GM10248 (cell line): ENCODE measurements at regions not wholly inside any gene's neighbourhood (a gene's known extent, or its start where the extent isn't known, plus 50 kb on each side); places are given as distances from the start of the nearest gene placed in this dataset.

Experiments
- CTCF ChIA-PET: fragments of 300-600 bp; sonication (Branson Sonifier 250); formaldehyde crosslinking; extraction: SDS; loops from one replicate; lab custom pipeline; 2021; ENCODE audit warnings: antibody characterized with exemption; lab: Yijun Ruan, JAX
- POLR2A ChIA-PET: fragments of 350-650 bp; sonication (Branson Sonifier 250); formaldehyde crosslinking; extraction: SDS; loops from one replicate; lab custom pipeline; 2020; ENCODE audit warnings: antibody characterized with exemption; lab: Yijun Ruan, JAX
- DNase-seq: peaks from one replicate; pipeline ENCODE4 v3.0.0; 2012; ENCODE audit errors: extremely low spot score
- CTCF ChIP-seq: IDR thresholded peaks from 2 replicates; pipeline ENCODE4 v1.5.1; 2012; ENCODE audit warnings: mild to moderate bottlenecking, low read depth; ENCODE audit errors: extremely low read depth, missing control alignments, control extremely low read depth

- TF ChIP-seq CTCF: no peak
- CTCF ChIA-PET: interaction anchor here (1.2 kb wide), 1 partner anchor 17 kb away, joined by 3 read pairs; no protein-coding TSS in a partner anchor
- POLR2A ChIA-PET: no interaction called here
- no peak for DNase-seq
Observed at GRCh38 chr6:40165036-40165709, 230.9 kb upstream of the MOCS1 start.

GRCh38 chr6:40164345-40164755, 230.1 kb upstream of the MOCS1 start:
- CTCF ChIA-PET: interaction anchor here (1.2 kb wide), 1 partner anchor 18 kb away, joined by 3 read pairs; no protein-coding TSS in a partner anchor
- POLR2A ChIA-PET: no interaction called here
- no peak for TF ChIP-seq CTCF
- DNase-seq: no peak

- POLR2A ChIA-PET: no interaction called here
- DNase-seq: no peak
- CTCF ChIA-PET: interaction anchor here (1.2 to 1.4 kb wide), 2 partner anchors 8 to 19 kb away, joined by 3 to 4 read pairs; no protein-coding TSS in a partner anchor
- no peak for TF ChIP-seq CTCF
Observed at GRCh38 chr6:40163924-40164323, 229.7 kb upstream of the MOCS1 start.

- ChIA-PET CTCF (interaction anchor here (0.9 to 2.3 kb wide), 3 partner anchors 9 to 30 kb away, joined by 3 to 11 read pairs (median 4); no protein-coding TSS in a partner anchor), POLR2A (no interaction called here)
- DNase-seq: no peak
Observed at GRCh38 chr6:40162074-40162473, 227.8 kb upstream of the MOCS1 start.

GRCh38 chr6:40160826-40161225, 226.6 kb upstream of the MOCS1 start:
- ChIA-PET CTCF (interaction anchor here (1.0 to 2.3 kb wide), 4 partner anchors 8 to 42 kb away, joined by 3 to 11 read pairs (median 4); no protein-coding TSS in a partner anchor), POLR2A (no interaction called here)
- no peak for TF ChIP-seq CTCF
- no peak for DNase-seq

More at GRCh38 chr6:40162074-40162473, 227.8 kb upstream of the MOCS1 start:
- no peak for TF ChIP-seq CTCF

- ChIA-PET CTCF (interaction anchor here (1.1 to 1.2 kb wide), 2 partner anchors 20 to 43 kb away, joined by 3 read pairs; no protein-coding TSS in a partner anchor), POLR2A (no interaction called here)
- DNase-seq: no peak
- no peak for TF ChIP-seq CTCF
Observed at GRCh38 chr6:40159865-40160264, 225.6 kb upstream of the MOCS1 start.
